Fibroblast of villous mesenchyme (primary cell): ENCODE measurements at regions not wholly inside any gene's neighbourhood (a gene's known extent, or its start where the extent isn't known, plus 50 kb on each side); places are given as distances from the start of the nearest gene placed in this dataset.

Experiments used
- DNase-seq: peaks from one replicate; pipeline ENCODE4 v3.0.0-alpha.2; 2010; ENCODE audit warnings: low read depth
- H3K4me3 ChIP-seq: 2 replicates; pipeline ENCODE4 v1.5.1; 2011; ENCODE audit warnings: low read depth, mild to moderate bottlenecking, low read length
- TF ChIP-seq, protein P1 (sequence below): IDR thresholded peaks from 2 replicates; pipeline ENCODE4 v1.5.1; 2012; ENCODE audit warnings: low read depth, mild to moderate bottlenecking, low read length; ENCODE audit not compliant: insufficient read depth

DNA sequence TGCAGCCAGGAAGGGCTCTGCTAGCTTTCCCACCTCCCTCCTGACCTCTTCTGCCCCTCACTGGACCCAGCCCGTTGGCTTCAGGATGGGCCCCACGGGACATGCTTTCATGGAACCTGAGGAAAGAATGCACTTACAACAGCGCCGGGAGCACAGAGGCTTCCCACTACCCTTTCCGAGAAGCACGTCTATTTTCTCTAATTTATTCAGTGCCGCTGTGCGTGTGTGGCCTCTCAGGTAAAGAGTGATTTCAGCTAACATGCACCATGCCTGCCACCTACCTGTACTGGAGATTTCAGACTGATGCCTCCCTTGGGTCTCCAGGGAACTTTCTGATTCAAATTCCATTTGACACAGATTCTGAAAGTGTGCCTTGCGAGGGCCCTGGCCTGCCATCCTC, 140.1 kb downstream of the CYLD start:
- H3K4me3 ChIP-seq: no peak overlapping the region
- no peak for DNase-seq
- TF ChIP-seq, protein P1, sequence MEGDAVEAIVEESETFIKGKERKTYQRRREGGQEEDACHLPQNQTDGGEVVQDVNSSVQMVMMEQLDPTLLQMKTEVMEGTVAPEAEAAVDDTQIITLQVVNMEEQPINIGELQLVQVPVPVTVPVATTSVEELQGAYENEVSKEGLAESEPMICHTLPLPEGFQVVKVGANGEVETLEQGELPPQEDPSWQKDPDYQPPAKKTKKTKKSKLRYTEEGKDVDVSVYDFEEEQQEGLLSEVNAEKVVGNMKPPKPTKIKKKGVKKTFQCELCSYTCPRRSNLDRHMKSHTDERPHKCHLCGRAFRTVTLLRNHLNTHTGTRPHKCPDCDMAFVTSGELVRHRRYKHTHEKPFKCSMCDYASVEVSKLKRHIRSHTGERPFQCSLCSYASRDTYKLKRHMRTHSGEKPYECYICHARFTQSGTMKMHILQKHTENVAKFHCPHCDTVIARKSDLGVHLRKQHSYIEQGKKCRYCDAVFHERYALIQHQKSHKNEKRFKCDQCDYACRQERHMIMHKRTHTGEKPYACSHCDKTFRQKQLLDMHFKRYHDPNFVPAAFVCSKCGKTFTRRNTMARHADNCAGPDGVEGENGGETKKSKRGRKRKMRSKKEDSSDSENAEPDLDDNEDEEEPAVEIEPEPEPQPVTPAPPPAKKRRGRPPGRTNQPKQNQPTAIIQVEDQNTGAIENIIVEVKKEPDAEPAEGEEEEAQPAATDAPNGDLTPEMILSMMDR: no peak

DNA sequence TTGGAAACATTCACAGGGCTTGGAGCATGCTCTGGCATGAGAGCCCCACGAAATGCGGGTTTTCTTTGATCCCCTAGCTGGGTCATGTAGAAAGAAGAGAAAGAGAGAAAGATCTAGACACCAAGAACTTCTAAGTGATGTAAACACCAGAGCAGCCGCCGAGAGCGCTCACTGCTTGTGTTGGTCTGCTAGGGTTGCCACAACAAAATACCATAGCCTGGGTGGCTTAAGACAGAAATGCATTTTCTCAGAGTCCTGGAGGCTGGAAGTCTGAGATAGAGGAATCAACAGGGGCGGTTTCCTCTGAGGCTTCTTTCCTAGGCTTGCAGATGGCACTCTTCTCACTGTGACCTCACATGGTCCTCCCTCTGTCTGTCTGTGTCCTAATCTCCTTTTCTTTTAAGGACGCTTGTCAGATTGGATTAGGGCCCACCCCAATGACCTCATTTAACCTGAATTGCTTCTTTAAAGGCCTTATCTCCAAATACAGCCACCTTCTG, 139.5 kb downstream of the CYLD start:
- H3K4me3 ChIP-seq: no peak overlapping the region
- DNase-seq: no peak
- TF ChIP-seq, protein P1: no peak

DNA sequence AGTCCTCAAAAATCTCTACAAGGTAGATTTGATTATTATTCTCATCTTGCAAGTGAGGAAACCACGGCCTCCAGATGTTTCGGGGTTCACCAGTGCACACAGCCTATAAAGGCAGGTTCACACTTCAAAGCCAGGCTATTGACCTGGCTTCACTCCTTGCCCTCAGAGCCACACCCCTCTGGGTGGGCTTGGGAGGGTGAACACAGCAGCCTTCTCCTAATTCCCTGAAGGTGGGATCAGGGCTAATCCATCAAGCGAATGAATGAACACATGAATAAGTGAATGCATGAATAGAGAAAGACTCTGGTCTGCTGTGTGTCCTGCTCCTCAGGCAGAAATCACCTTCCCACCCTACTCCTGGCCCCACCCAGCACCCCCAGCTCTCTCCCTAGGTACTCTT, 139.0 kb downstream of the CYLD start:
- TF ChIP-seq, protein P1: no peak
- DNase-seq: no peak
- no peak overlapping the region for H3K4me3 ChIP-seq

DNA sequence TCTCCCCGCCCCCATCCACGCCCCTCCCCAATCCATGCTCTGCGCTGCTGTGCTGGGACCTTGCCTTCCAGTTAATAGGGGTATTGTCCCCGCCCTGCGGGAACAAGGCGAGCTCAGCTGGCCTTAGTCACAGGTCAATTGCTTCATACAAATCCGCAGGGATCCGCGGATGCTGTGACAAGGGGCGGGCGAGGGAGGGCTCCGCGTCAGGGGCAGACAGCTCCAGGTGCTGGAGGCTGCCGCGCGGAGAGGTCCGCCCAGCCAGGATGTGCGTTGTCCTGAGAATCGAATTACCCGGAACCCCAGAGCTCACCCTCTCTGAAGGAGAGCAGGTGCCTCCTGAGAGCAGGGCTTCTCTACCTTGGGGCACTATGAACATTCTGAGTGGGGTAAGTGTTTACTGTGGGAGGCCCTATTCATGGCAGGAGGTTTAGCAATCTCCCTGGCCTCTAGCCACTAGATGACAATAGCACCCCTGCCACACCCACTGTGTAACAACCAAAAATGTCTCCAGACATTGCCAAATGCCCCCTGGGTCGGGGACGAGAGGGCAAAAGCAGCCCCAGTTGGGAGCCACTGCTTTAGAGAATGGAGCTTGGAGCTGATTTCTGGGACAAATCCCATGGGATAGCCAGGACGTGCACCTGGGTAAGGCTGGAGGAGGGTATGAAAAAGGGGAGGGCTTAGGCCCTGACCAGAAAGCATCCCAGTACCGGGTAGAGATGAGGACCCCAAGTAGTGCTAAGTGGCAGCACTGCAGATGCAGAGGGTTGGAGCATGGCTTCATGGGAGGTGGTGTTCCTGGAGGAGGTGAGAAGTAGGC, 138.2 kb downstream of the CYLD start:
- no peak overlapping the region for H3K4me3 ChIP-seq
- no peak for DNase-seq
- TF ChIP-seq, protein P1: no peak

DNA sequence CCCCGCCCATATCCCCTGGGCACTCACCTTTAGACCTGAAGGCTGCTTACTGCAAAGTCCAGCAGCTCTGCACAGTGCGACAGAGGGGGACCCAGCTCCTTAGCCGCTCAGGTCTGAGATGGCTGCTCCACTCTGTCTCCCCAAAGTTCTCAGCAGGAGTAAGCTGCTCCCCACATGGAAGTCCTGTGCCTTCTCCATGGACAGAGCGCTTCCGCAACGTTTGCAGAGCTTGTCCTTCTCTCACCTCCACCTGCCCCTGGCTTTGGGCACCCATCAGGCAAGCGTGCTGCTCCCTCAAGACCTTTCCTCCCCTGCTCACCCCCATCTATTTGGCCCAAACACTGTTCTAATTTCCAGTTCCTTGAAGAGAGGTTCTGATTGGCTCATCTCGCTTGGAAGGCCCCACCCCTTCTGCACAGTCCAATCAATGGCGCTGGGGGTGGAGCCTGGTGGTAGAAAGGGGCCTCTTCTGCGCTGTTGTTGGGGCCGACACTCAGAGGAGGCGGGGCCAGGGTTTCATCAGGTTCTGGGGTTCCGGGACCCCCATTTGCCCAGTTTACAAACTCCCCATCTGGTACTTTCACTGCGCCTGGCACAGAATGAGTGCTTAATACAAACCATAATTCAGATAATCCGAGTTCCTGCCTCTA, 137.2 kb downstream of the CYLD start:
- no peak overlapping the region for H3K4me3 ChIP-seq
- TF ChIP-seq, protein P1: no peak
- DNase-seq: no peak

DNA sequence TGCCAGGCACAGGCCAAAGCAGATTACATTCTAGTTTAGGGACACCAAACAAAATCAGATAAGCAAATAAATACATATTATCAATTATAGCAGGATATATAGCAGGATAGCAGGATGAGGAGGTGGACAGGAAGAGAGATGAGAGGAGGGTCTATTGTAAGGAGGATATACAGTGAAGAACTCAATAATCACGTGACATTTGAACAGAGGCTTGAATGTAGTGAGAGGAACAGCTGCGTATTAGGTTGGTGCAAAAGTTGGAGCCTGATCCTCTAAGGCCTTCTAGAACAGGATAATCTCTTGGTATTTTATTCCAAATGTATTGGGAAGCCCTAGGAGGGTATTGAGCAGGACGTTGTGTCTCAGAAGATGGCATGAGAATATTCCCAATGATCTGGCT, 136.7 kb downstream of the CYLD start:
- DNase-seq: no peak
- TF ChIP-seq, protein P1: no peak
- H3K4me3 ChIP-seq: no peak overlapping the region

DNA sequence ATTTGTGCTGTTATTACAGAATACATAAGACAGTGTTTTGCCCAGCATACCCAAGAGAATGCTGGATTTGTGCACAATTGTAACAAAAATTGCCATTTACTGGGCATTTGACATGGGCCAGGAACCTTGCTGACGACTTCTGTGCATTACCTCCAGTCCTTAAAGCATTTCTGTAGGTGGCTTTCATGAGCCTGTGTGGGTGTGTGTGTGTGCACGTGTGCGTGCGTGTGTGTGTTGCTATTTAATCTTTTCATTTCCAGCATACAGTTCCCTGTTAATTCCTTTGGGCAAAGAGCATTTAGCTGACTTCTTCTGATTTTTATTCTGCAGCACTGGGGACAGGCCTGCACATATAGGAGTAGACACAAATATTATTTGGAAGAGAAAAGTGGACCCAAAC, 134.4 kb downstream of the CYLD start:
- TF ChIP-seq, protein P1: no peak
- DNase-seq: no peak
- H3K4me3 ChIP-seq: no peak overlapping the region
